ENCODE measurements at regions not wholly inside any gene's neighbourhood (a gene's known extent, or its start where the extent isn't known, plus 50 kb on each side); places are given as distances from the start of the nearest gene placed in this dataset.

- TF ChIP-seq FOXA1 (IDR thresholded peaks at IDR 0.05) (no peak), TARDBP (IDR thresholded peaks at IDR 0.05) (no peak), ZNF384 (IDR thresholded peaks at IDR 0.05) (no peak), SP1 (IDR thresholded peaks at IDR 0.05) (no peak), BHLHE40 (IDR thresholded peaks at IDR 0.05; ENCODE audit: borderline replicate concordance) (no peak), FOXM1 (IDR thresholded peaks at IDR 0.05; ENCODE audit: borderline replicate concordance) (no peak), LEF1 (IDR thresholded peaks at IDR 0.05; ENCODE audit: borderline replicate concordance) (no peak), ELF4 (IDR thresholded peaks at IDR 0.05) (no peak), PKNOX1 (IDR thresholded peaks at IDR 0.05) (no peak), ARNT (IDR thresholded peaks at IDR 0.05) (no peak), NFRKB (IDR thresholded peaks at IDR 0.05) (no peak)
Measured at GRCh38 chr11:112751329-112751728, 209.9 kb upstream of the NCAM1 start.
